ENCODE measurements at regions not wholly inside any gene's neighbourhood (a gene's known extent, or its start where the extent isn't known, plus 50 kb on each side); places are given as distances from the start of the nearest gene placed in this dataset.

- Mint-ChIP-seq H3K36me3 (ENCODE audit: insufficient read depth) (no peaks in the 10 kb centered on the region), H3K27me3 (peaks cover 8% of the 10 kb centered on the region), H3K9me3 (ENCODE audit: low read depth) (no peaks in the 10 kb centered on the region), H3K4me3 (ENCODE audit: low read depth) (no peak overlapping the region), H3K4me1 (ENCODE audit: low read depth) (peaks cover 2% of the 10 kb centered on the region), H3K27ac (no peak overlapping the region)
- DNase-seq (ENCODE audit: low spot score, unreplicated experiment) = no peak
- TF ChIP-seq CTCF (IDR thresholded peaks at IDR 0.05; ENCODE audit: unreplicated experiment) = no peak
These were observed 372.0 kb upstream of the JARID2 start for GRCh38 chr6:14873781-14874441.

- no peak for TF ChIP-seq CTCF (IDR thresholded peaks at IDR 0.05; ENCODE audit: unreplicated experiment)
- Mint-ChIP-seq H3K36me3 (ENCODE audit: insufficient read depth) (no peaks in the 10 kb centered on the region), H3K27me3 (peaks cover 4% of the 10 kb centered on the region), H3K4me1 (ENCODE audit: low read depth) (peaks cover 2% of the 10 kb centered on the region), H3K9me3 (ENCODE audit: low read depth) (no peaks in the 10 kb centered on the region), H3K27ac (no peak overlapping the region), H3K4me3 (ENCODE audit: low read depth) (no peak overlapping the region)
- DNase-seq (ENCODE audit: low spot score, unreplicated experiment) = no peak
These were observed 370.8 kb upstream of the JARID2 start for GRCh38 chr6:14874975-14875480.

GRCh38 chr6:14875481-14876063 is 370.3 kb upstream of the JARID2 start:
- Mint-ChIP-seq H3K27me3 (peaks cover 4% of the 10 kb centered on the region), H3K4me3 (ENCODE audit: low read depth) (no peak overlapping the region), H3K9me3 (ENCODE audit: low read depth) (no peaks in the 10 kb centered on the region), H3K27ac (no peak overlapping the region), H3K36me3 (ENCODE audit: insufficient read depth) (no peaks in the 10 kb centered on the region), H3K4me1 (ENCODE audit: low read depth) (peaks cover 2% of the 10 kb centered on the region)
- no peak for TF ChIP-seq CTCF (IDR thresholded peaks at IDR 0.05; ENCODE audit: unreplicated experiment)
- no peak for DNase-seq (ENCODE audit: low spot score, unreplicated experiment)

- Mint-ChIP-seq H3K27ac (no peak overlapping the region), H3K4me3 (ENCODE audit: low read depth) (no peak overlapping the region), H3K4me1 (ENCODE audit: low read depth) (peaks cover 4% of the 10 kb centered on the region), H3K9me3 (ENCODE audit: low read depth) (no peaks in the 10 kb centered on the region), H3K36me3 (ENCODE audit: insufficient read depth) (no peaks in the 10 kb centered on the region), H3K27me3 (peaks cover 2% of the 10 kb centered on the region)
- DNase-seq (ENCODE audit: low spot score, unreplicated experiment) = no peak
- TF ChIP-seq CTCF (IDR thresholded peaks at IDR 0.05; ENCODE audit: unreplicated experiment) = no peak
These were observed 368.9 kb upstream of the JARID2 start for GRCh38 chr6:14876778-14877613.

- Mint-ChIP-seq H3K4me1 (ENCODE audit: low read depth) (peaks cover 5% of the 10 kb centered on the region), H3K9me3 (ENCODE audit: low read depth) (no peaks in the 10 kb centered on the region)
These were observed 368.1 kb upstream of the JARID2 start for GRCh38 chr6:14877758-14878157.

More at GRCh38 chr6:14877758-14878157, 368.1 kb upstream of the JARID2 start:
- Mint-ChIP-seq H3K27me3 (peaks cover 2% of the 10 kb centered on the region), H3K27ac (no peak overlapping the region), H3K36me3 (ENCODE audit: insufficient read depth) (no peaks in the 10 kb centered on the region), H3K4me3 (ENCODE audit: low read depth) (no peak overlapping the region)
- TF ChIP-seq CTCF (IDR thresholded peaks at IDR 0.05; ENCODE audit: unreplicated experiment) = no peak
- DNase-seq (ENCODE audit: low spot score, unreplicated experiment) = no peak

Data from progenitor cell of endocrine pancreas (in vitro differentiated cells).